SK-N-SH (cell line): ENCODE measurements at regions not wholly inside any gene's neighbourhood (a gene's known extent, or its start where the extent isn't known, plus 50 kb on each side); places are given as distances from the start of the nearest gene placed in this dataset.

Experiments used
- CTCF ChIA-PET: fragments of 300-600, 350-600 bp; formaldehyde crosslinking; extraction: SDS; loops from one replicate; lab custom pipeline; 2021; lab: Yijun Ruan, JAX
- POLR2A ChIA-PET: fragments of 350-600 bp; sonication (Branson Sonifier 250); formaldehyde crosslinking; extraction: SDS; loops from one replicate; lab custom pipeline; 2020; ENCODE audit warnings: antibody characterized with exemption, inconsistent platforms; lab: Yijun Ruan, JAX
- DNase-seq: peaks from one replicate; pipeline ENCODE4 v3.0.0; 2012
- H2AFZ ChIP-seq: fragments of 200-600 bp; sonication (generic); 2 replicates; pipeline ENCODE4 v1.8.1; 2016; ENCODE audit warnings: antibody characterized with exemption, mild to moderate bottlenecking, low read depth
- H3F3A ChIP-seq: fragments of 200-600 bp; sonication (generic); replicated peaks from 2 replicates; pipeline ENCODE3; 2016; ENCODE audit warnings: antibody characterized with exemption, mild to moderate bottlenecking; ENCODE audit not compliant: insufficient read depth
- H3K27ac ChIP-seq, 2 experiments: fragments of 200-500 bp in 1 of 2; fragments of 200-600 bp in 1 of 2; sonication (Bioruptor generic) in 1 of 2; sonication (generic), shearing (Covaris generic) in 1 of 2; 2 replicates each; pipeline versions ENCODE4 v1.5.1 to v1.6.1; 2014 to 2016; ENCODE audit warnings: low read depth in 2 of 2, inconsistent platforms in 1 of 2, low read length in 1 of 2, mild to moderate bottlenecking in 1 of 2, mixed read lengths in 1 of 2
- H3K27me3 ChIP-seq: fragments of 200-600 bp; sonication (generic), shearing (Covaris generic); 2 replicates; pipeline ENCODE4 v1.6.1; 2016; ENCODE audit warnings: mixed run types; ENCODE audit not compliant: insufficient read depth
- H3K36me3 ChIP-seq, 2 experiments: fragments of 200-500 bp in 1 of 2; fragments of 200-600 bp in 1 of 2; sonication (Bioruptor generic) in 1 of 2; sonication (generic) in 1 of 2; replicated peaks in 1 of 2; 2 replicates each; pipeline versions ENCODE3 to v1.5.1; 2014 to 2016; ENCODE audit warnings: low read length in 1 of 2, mild to moderate bottlenecking in 1 of 2; ENCODE audit not compliant: insufficient read depth in 2 of 2, control insufficient read depth in 1 of 2
- H3K4me1 ChIP-seq, 2 experiments: fragments of 200-500 bp in 1 of 2; fragments of 200-600 bp in 1 of 2; sonication (Bioruptor generic) in 1 of 2; sonication (generic), shearing (Covaris generic) in 1 of 2; 2 replicates each; pipeline versions ENCODE4 v1.5.1 to v1.6.1; 2014 to 2016; ENCODE audit warnings: low read depth in 1 of 2, low read length in 1 of 2, mixed run types in 1 of 2; ENCODE audit not compliant: insufficient read depth in 2 of 2, control insufficient read depth in 1 of 2
- H3K4me2 ChIP-seq: fragments of 200-600 bp; sonication (generic), shearing (Covaris generic); 2 replicates; pipeline ENCODE4 v1.6.1; 2017; ENCODE audit warnings: mixed run types
- H3K4me3 ChIP-seq, 2 experiments: fragments of 200-500 bp in 1 of 2; fragments of 200-600 bp in 1 of 2; sonication (Bioruptor generic) in 1 of 2; sonication (generic), shearing (Covaris generic) in 1 of 2; 2 replicates each; pipeline versions ENCODE4 v1.5.1 to v1.8.1; 2014 to 2016; ENCODE audit warnings: low read depth in 2 of 2, inconsistent platforms in 1 of 2, low read length in 1 of 2, mild to moderate bottlenecking in 1 of 2, mixed read lengths in 1 of 2, moderate library complexity in 1 of 2
- H3K79me2 ChIP-seq: fragments of 200-600 bp; sonication (generic); 2 replicates; pipeline ENCODE4 v1.8.1; 2017; ENCODE audit warnings: mild to moderate bottlenecking; ENCODE audit not compliant: insufficient read depth
- H3K9ac ChIP-seq: fragments of 200-600 bp; sonication (generic); 2 replicates; pipeline ENCODE4 v1.6.1; 2017; ENCODE audit warnings: mixed run types
- H3K9me2 ChIP-seq: fragments of 200-600 bp; sonication (generic); 2 replicates; pipeline ENCODE4 v1.6.1; 2017; ENCODE audit warnings: mixed run types
- H3K9me3 ChIP-seq: fragments of 200-600 bp; sonication (generic); 2 replicates; pipeline ENCODE4 v1.6.1; 2017; ENCODE audit warnings: mixed run types, mild to moderate bottlenecking, moderate library complexity
- H4K20me1 ChIP-seq: fragments of 200-600 bp; sonication (generic); 2 replicates; pipeline ENCODE4 v1.6.1; 2017; ENCODE audit warnings: mild to moderate bottlenecking, mixed run types; ENCODE audit not compliant: insufficient read depth
- FOSL2 ChIP-seq: IDR thresholded peaks from 2 replicates; pipeline ENCODE4 v1.4.0; 2012; ENCODE audit warnings: low read depth, mild to moderate bottlenecking, moderate library complexity, borderline replicate concordance
- GATA2 ChIP-seq: sonication (generic); formaldehyde crosslinking; IDR thresholded peaks from 2 replicates; pipeline ENCODE4 v1.5.0; 2020; ENCODE audit warnings: mild to moderate bottlenecking, missing genetic modification reagents
- NFIC ChIP-seq: IDR thresholded peaks from 2 replicates; pipeline ENCODE4 v1.4.0; 2012; ENCODE audit warnings: borderline replicate concordance
- RAD21 ChIP-seq: IDR thresholded peaks from 2 replicates; pipeline ENCODE4 v1.6.1; 2012; ENCODE audit warnings: mild to moderate bottlenecking, low read length
- RCOR1 ChIP-seq: fragments of 150-350 bp; IDR thresholded peaks from 2 replicates; pipeline ENCODE4 v1.6.1; 2017; ENCODE audit warnings: antibody characterized with exemption, low read length
- RFX5 ChIP-seq: IDR thresholded peaks from 2 replicates; pipeline ENCODE4 v1.6.1; 2012; ENCODE audit warnings: mild to moderate bottlenecking, improper control_type of control experiment, low read length
- SIN3A ChIP-seq: IDR thresholded peaks from 2 replicates; pipeline ENCODE4 v1.6.1; 2012; ENCODE audit warnings: low read depth, mild to moderate bottlenecking, low read length, moderate library complexity, borderline replicate concordance
- SMC3 ChIP-seq: IDR thresholded peaks from 2 replicates; pipeline ENCODE4 v1.6.1; 2012; ENCODE audit warnings: low read depth, low read length, improper control_type of control experiment
- TAF1 ChIP-seq: IDR thresholded peaks from 2 replicates; pipeline ENCODE4 v1.6.1; 2012; ENCODE audit warnings: low read depth, mild to moderate bottlenecking, low read length, moderate library complexity, borderline replicate concordance
- TCF12 ChIP-seq: IDR thresholded peaks from 2 replicates; pipeline ENCODE4 v1.4.0; 2012
- WGBS: methylation state at CpG from one replicate; pipeline ENCODE4 v1.1.6; 2017; ENCODE audit warnings: low lambda C conversion rate; 5-methylcytosine and 5-hydroxymethylcytosine counted together
- TF ChIP-seq, protein P1 (sequence below): IDR thresholded peaks from 2 replicates; pipeline ENCODE4 v1.6.1; 2012; ENCODE audit warnings: mild to moderate bottlenecking, low read depth, low read length, moderate library complexity
- TF ChIP-seq, protein P2 (sequence below): fragments of 150-350 bp; IDR thresholded peaks from 2 replicates; pipeline ENCODE4 v1.6.1; 2017; ENCODE audit warnings: antibody characterized with exemption, low read length, low read depth, borderline replicate concordance

DNA sequence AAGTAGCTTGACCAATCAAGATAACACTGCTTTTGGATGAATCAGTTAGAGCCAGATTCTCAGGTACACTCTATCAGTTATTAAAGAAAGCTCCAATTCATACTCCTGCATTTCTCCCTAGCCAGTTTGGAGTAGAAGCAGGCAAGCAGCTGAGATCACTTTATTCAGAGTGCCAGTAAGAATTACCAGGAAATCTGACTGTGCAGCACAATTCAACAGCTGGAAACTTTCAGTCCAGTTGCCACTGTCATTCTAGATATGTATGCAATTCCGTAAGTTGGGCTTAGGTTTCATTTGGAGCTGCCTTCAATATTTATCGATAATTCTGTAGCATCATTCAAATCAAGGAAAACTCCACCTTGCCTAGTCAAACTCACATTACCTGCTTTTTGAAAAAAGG, 2625.6 kb upstream of the PCDH20 start:
- H4K20me1 ChIP-seq: no peaks in the 10 kb centered on the region
- H3K27me3 ChIP-seq: no peaks in the 10 kb centered on the region
- H3F3A ChIP-seq: no peaks in the 10 kb centered on the region
- H3K4me3 ChIP-seq: no peak overlapping the region
- 80% methylated on average over 2 of the region's 2 CpGs for WGBS
- TF ChIP-seq, protein P1, sequence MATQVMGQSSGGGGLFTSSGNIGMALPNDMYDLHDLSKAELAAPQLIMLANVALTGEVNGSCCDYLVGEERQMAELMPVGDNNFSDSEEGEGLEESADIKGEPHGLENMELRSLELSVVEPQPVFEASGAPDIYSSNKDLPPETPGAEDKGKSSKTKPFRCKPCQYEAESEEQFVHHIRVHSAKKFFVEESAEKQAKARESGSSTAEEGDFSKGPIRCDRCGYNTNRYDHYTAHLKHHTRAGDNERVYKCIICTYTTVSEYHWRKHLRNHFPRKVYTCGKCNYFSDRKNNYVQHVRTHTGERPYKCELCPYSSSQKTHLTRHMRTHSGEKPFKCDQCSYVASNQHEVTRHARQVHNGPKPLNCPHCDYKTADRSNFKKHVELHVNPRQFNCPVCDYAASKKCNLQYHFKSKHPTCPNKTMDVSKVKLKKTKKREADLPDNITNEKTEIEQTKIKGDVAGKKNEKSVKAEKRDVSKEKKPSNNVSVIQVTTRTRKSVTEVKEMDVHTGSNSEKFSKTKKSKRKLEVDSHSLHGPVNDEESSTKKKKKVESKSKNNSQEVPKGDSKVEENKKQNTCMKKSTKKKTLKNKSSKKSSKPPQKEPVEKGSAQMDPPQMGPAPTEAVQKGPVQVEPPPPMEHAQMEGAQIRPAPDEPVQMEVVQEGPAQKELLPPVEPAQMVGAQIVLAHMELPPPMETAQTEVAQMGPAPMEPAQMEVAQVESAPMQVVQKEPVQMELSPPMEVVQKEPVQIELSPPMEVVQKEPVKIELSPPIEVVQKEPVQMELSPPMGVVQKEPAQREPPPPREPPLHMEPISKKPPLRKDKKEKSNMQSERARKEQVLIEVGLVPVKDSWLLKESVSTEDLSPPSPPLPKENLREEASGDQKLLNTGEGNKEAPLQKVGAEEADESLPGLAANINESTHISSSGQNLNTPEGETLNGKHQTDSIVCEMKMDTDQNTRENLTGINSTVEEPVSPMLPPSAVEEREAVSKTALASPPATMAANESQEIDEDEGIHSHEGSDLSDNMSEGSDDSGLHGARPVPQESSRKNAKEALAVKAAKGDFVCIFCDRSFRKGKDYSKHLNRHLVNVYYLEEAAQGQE: no peak
- TF ChIP-seq GATA2: no peak
- TF ChIP-seq NFIC: no peak
- no peak for TF ChIP-seq RAD21
- no peak for TF ChIP-seq RCOR1
- no peak for TF ChIP-seq RFX5
- no peak overlapping the region for H2AFZ ChIP-seq
- DNase-seq: no peak
- POLR2A ChIA-PET: no interaction called here
- no peaks in the 10 kb centered on the region for H3K9me3 ChIP-seq
- H3K36me3 ChIP-seq: no peaks in the 10 kb centered on the region
- CTCF ChIA-PET: no interaction called here
- H3K27ac ChIP-seq: no peak overlapping the region
- no peak overlapping the region for H3K4me2 ChIP-seq
- no peaks in the 10 kb centered on the region for H3K79me2 ChIP-seq
- no peak overlapping the region for H3K9ac ChIP-seq
- no peaks in the 10 kb centered on the region; a peak in 1 of 4 replicates for H3K4me1 ChIP-seq
- H3K9me2 ChIP-seq: 0 out of 2 replicates have a peak, but pooled peaks cover 3% of the 10 kb centered on the region

- no peak overlapping the region for H3K9ac ChIP-seq
- no peaks in the 10 kb centered on the region for H3K79me2 ChIP-seq
- no peaks in the 10 kb centered on the region for H3F3A ChIP-seq
- H3K36me3 ChIP-seq: no peaks in the 10 kb centered on the region
- 100% methylated on average over 1 of the region's 1 CpG for WGBS
- TF ChIP-seq TCF12 (no peak), FOSL2 (no peak), SMC3 (no peak), SIN3A (no peak), TAF1 (no peak)
- TF ChIP-seq, protein P2, sequence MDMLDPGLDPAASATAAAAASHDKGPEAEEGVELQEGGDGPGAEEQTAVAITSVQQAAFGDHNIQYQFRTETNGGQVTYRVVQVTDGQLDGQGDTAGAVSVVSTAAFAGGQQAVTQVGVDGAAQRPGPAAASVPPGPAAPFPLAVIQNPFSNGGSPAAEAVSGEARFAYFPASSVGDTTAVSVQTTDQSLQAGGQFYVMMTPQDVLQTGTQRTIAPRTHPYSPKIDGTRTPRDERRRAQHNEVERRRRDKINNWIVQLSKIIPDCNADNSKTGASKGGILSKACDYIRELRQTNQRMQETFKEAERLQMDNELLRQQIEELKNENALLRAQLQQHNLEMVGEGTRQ: no peak
- H2AFZ ChIP-seq: no peak overlapping the region
- no peaks in the 10 kb centered on the region for H3K4me1 ChIP-seq
- H3K4me2 ChIP-seq: no peak overlapping the region
- no peak overlapping the region for H3K4me3 ChIP-seq
- POLR2A ChIA-PET: no interaction called here
- CTCF ChIA-PET: no interaction called here
- no peak overlapping the region for H3K27ac ChIP-seq
- no peaks in the 10 kb centered on the region for H3K27me3 ChIP-seq
- no peaks in the 10 kb centered on the region for H3K9me3 ChIP-seq
- no peaks in the 10 kb centered on the region for H4K20me1 ChIP-seq
- no peak for DNase-seq
- no peaks in the 10 kb centered on the region for H3K9me2 ChIP-seq
Observed at GRCh38 chr13:64033921-64034320, 2618.3 kb upstream of the PCDH20 start.
